A549 (cell line): ENCODE measurements at regions not wholly inside any gene's neighbourhood (a gene's known extent, or its start where the extent isn't known, plus 50 kb on each side); places are given as distances from the start of the nearest gene placed in this dataset.

Experiments
- CEBPB ChIP-seq, 2 experiments: fragments of >200 bp in 1 of 2; sonication (Bioruptor Twin) in 1 of 2; formaldehyde crosslinking in 1 of 2; IDR thresholded peaks; 2 replicates each; pipeline ENCODE4 v1.6.1; 2012 to 2016
- CHD4 ChIP-seq: fragments of 200-600 bp; sonication (generic); IDR thresholded peaks from 2 replicates; pipeline ENCODE4 v1.6.1; 2016; ENCODE audit warnings: antibody characterized with exemption, mild to moderate bottlenecking, borderline replicate concordance
- CTCF ChIP-seq: fragments of >200 bp; sonication (Bioruptor Twin); formaldehyde crosslinking; IDR thresholded peaks from 3 replicates; pipeline ENCODE4 v1.5.1; 2016
- NR3C1 ChIP-seq: fragments of >200 bp; sonication (Bioruptor Twin); formaldehyde crosslinking; IDR thresholded peaks from 3 replicates; pipeline ENCODE4 v1.6.1; 2017
- POLR2A ChIP-seq: IDR thresholded peaks from 2 replicates; pipeline ENCODE4 v1.6.1; 2012; ENCODE audit warnings: mild to moderate bottlenecking, low read length
- REST ChIP-seq: fragments of 200-600 bp; sonication (generic); IDR thresholded peaks from 2 replicates; pipeline ENCODE4 v1.6.1; 2016; ENCODE audit warnings: antibody characterized with exemption, mild to moderate bottlenecking, moderate library complexity
- RFX5 ChIP-seq: fragments of 450-650 bp; IDR thresholded peaks from 2 replicates; pipeline ENCODE4 v1.7.1; 2014; ENCODE audit warnings: antibody characterized with exemption, mild to moderate bottlenecking, moderate library complexity
- SREBF2 ChIP-seq: fragments of 450-650 bp; IDR thresholded peaks from 2 replicates; pipeline ENCODE4 v1.6.1; 2014; ENCODE audit warnings: mild to moderate bottlenecking, moderate library complexity
- TP53 ChIP-seq: fragments of 250-450 bp; sonication (Bioruptor Pico); IDR thresholded peaks from 2 replicates; pipeline ENCODE4 v1.5.0; 2021; ENCODE audit warnings: mild to moderate bottlenecking, moderate library complexity
- ZC3H11A ChIP-seq: fragments of 450-650 bp; IDR thresholded peaks from 2 replicates; pipeline ENCODE4 v1.6.1; 2014; ENCODE audit warnings: antibody characterized with exemption, mild to moderate bottlenecking
- TF ChIP-seq, protein P1 (sequence below): IDR thresholded peaks from 2 replicates; pipeline ENCODE4 v1.6.1; 2012
- TF ChIP-seq, protein P2 (sequence below): fragments of 450-650 bp; IDR thresholded peaks from 2 replicates; pipeline ENCODE4 v1.6.1; 2014; ENCODE audit warnings: antibody characterized with exemption

DNA sequence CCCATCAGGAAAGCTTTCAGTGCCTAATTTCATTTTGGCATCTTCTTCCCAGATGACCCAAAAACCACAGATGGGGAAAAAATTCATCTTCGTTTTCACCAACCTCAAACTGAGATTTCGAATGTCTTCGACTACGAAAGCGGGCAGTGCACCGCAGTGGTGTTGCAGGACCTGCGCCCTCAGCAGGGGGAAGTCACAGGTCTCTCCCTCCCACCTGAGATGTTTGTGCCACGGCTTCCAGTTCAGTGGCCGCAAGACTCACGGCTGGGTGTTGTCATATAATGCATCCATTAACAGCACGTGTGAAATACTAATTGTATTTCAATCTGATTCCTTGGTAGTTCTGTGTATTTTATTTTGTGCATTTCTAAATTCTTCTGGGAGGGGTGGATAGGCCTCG, 66.2 kb upstream of the SALL3 start:
- TF ChIP-seq, protein P1, sequence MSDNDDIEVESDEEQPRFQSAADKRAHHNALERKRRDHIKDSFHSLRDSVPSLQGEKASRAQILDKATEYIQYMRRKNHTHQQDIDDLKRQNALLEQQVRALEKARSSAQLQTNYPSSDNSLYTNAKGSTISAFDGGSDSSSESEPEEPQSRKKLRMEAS = no peak
- TF ChIP-seq RFX5 (no peak), CTCF (no peak), CEBPB (IDR thresholded peaks at IDR 0.05) (no peak), SREBF2 (no peak), CHD4 (no peak), POLR2A (no peak), REST (no peak), NR3C1 (no peak), TP53 (no peak), ZC3H11A (no peak)
- TF ChIP-seq, protein P2, sequence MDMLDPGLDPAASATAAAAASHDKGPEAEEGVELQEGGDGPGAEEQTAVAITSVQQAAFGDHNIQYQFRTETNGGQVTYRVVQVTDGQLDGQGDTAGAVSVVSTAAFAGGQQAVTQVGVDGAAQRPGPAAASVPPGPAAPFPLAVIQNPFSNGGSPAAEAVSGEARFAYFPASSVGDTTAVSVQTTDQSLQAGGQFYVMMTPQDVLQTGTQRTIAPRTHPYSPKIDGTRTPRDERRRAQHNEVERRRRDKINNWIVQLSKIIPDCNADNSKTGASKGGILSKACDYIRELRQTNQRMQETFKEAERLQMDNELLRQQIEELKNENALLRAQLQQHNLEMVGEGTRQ = no peak
